ENCODE measurements at regions not wholly inside any gene's neighbourhood (a gene's known extent, or its start where the extent isn't known, plus 50 kb on each side); places are given as distances from the start of the nearest gene placed in this dataset.

- TF ChIP-seq CTCF (IDR thresholded peaks at IDR 0.05) (no peak), ZFX (IDR thresholded peaks at IDR 0.05; ENCODE audit: borderline replicate concordance) (no peak)
Measured at GRCh38 chr2:125086313-125087184, 1061.5 kb downstream of the CNTNAP5 start.

Measured in 22Rv1 (cell line).